Nucleus accumbens (tissue), 56 donors: ENCODE measurements at regions not wholly inside any gene's neighbourhood (a gene's known extent, or its start where the extent isn't known, plus 50 kb on each side); places are given as distances from the start of the nearest gene placed in this dataset.
"Not testable (repeated sequence)": the region's sequence is repeated elsewhere in the genome, so short reads cannot be mapped to it uniquely, and the experiment has no call there.

Experiments used
- DNase-seq, 56 donors: peaks; one replicate each; lab custom pipeline; 2025; lab: John Stamatoyannopoulos, UW

GRCh38 chr7:9625953-9626352 is 1192.5 kb downstream of the NXPH1 start:
- no peak for DNase-seq

GRCh38 chr7:9645756-9646155 is 1212.3 kb downstream of the NXPH1 start:
- no peak for DNase-seq

- no peak for DNase-seq
These were observed 1223.8 kb downstream of the NXPH1 start for GRCh38 chr7:9657257-9657656.

- DNase-seq, result no peak
These were observed 1238.8 kb downstream of the NXPH1 start for GRCh38 chr7:9671979-9672917.

DNA sequence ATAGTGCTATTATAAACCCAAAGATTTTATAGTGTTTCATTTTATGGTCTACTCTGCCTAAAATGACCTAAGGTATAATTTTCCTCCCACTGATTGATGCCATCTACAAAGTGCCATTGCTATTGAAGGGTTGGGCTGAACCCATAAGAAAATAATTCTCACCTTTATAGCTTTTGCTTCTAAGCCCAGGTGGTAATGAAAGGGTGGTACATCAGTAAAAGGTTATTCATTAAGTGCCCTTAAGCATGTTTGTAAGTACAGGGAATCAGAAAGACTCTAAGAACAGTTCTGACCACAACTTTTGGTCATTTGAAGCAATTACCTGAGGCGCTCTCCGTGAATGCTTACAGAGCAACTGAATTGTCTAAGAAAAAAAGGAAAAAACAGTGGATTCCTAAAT is 1247.3 kb downstream of the NXPH1 start:
- no peak for DNase-seq

GRCh38 chr7:9681284-9681683 is 1247.9 kb downstream of the NXPH1 start:
- no peak for DNase-seq

DNA sequence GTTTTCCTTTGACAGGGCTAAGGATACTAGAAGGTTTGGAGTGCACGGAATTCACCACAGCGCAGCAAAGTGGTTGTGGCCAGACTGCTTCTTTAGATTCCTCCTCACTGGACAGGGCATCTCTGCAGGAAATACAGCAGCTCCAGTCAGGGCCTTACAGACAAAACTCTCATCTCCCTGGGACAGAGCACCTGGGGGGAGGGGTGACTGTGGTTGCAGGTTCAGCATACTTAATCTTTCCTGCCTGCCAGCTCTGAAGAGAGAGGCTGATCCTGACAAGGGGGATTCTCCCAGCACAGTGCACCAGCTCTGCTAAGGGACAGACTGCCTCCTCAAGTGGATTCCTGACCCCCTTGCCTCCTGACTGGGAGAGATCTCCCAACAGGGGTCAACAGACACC is 1257.9 kb downstream of the NXPH1 start:
- no peak for DNase-seq

GRCh38 chr7:9698375-9698774 is 1265.0 kb downstream of the NXPH1 start:
- DNase-seq, result no peak

- DNase-seq, result no peak
These were observed 1264.5 kb upstream of the PHF14 start for GRCh38 chr7:9709216-9709615.

- DNase-seq, result no peak
These were observed 1262.3 kb upstream of the PHF14 start for GRCh38 chr7:9711259-9711918.

DNA sequence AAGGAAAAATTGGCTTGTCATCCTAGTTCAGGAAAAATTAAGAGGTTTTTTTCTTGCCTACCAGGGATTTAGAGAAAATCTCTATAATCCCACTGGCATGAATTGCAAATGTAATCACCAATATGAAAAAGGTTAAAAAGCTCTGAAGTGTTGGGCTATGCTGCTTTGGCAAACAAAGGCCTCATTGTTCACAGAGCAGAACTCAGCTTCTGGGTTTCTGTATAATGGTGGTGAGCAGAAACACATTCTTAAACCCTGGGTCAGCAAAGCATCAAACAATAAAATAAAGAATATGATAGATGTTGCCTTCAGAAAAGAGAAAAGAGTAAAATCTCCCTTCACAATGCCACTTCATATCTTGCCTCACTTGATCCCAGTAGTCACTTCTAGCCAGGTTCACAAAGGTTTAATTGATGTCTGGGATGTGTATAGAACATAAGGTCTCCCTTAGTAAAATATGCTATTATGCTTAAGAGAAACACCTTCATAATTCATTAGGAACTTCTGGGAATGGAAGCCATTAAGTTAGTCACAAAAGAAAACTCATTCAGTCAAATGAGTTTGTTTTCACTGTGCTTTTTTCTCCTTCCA is 1255.5 kb upstream of the PHF14 start:
- no peak for DNase-seq

- DNase-seq, result no peak
These were observed 1254.4 kb upstream of the PHF14 start for GRCh38 chr7:9719303-9719702.

DNA sequence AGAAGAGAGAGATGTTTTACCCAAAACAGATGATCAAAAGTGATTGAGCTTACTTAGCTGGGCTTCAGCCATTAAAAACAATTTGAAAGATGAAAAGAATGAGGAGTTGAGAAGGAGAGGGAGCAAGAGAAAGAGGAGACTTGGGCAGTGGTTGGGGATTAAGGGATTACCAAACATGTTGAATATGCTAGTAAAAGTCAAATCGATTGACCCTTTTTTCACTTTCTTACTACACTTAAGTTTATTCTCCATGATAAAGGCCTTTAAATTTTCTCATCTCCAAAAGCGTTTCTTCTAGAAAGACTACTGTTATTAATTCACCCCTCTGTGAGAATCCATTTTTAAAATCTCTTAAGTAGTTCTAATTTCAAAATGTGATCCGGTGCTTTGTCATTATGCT is 1254.0 kb upstream of the PHF14 start:
- no peak for DNase-seq

GRCh38 chr7:9725940-9726663 is 1247.6 kb upstream of the PHF14 start:
- not testable (repeated sequence) for DNase-seq

- not testable (repeated sequence) for DNase-seq
These were observed 1246.9 kb upstream of the PHF14 start for GRCh38 chr7:9726811-9727210.

GRCh38 chr7:9727467-9727869 is 1246.2 kb upstream of the PHF14 start:
- DNase-seq, result not testable (repeated sequence)

GRCh38 chr7:9728014-9728657 is 1245.5 kb upstream of the PHF14 start:
- not testable (repeated sequence) for DNase-seq

- DNase-seq, result no peak
These were observed 1221.6 kb upstream of the PHF14 start for GRCh38 chr7:9752033-9752432.

DNA sequence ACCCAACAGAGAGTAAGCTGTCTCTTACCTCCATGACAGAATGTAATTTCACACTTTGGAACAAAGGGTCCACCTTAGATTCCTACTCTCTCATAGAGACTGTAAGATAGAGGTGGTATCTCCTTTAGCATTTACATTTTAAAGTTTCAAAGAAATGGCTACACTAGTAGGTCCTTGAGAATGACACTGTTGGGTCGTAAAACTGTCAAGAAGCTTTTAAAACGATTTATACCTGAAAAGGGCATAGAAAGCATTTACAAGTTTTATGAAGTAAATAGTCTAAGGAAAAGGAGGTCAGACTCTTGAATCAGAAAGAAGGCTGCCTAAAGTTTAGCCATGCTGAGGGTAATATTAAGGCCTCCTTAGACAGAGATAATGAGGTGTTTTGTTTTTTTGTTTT is 1212.4 kb upstream of the PHF14 start:
- no peak for DNase-seq

DNA sequence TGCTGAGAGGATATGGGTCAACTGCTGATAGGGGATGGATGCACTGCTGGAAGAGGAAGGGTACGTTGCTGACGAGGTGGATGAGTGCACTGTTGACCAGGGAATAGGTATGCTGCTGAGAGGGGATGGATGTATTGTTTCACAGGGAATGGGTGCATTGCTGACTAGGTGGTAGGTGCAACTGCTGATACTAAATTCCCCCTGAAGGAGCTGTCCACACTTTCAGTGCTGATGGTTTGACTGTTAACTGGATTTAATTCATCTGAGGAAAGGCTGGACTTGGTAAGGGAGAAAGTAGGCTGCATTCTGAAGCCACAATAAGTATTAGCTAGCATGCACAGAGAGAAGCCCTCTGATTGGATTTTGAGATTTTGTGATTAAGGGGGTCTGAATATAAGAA is 1196.8 kb upstream of the PHF14 start:
- DNase-seq, result no peak
